HCT116 (cell line): ENCODE measurements at regions not wholly inside any gene's neighbourhood (a gene's known extent, or its start where the extent isn't known, plus 50 kb on each side); places are given as distances from the start of the nearest gene placed in this dataset.

Experiments
- ATAC-seq: fragments of 200-7000 bp; cut with Tn5 transposase; 2 replicates; pipeline ENCODE4 v1.9.1; 2020; ENCODE audit warnings: mild to moderate bottlenecking, moderate library complexity
- BruUV-seq: library from RNA; stranded (reverse); fragments of 400-500 nt; replicated peaks from 2 replicates; lab custom pipeline; 2021; lab: Mats Ljungman, UMichigan
- CTCF ChIA-PET: fragments of 300-600 bp; sonication (Branson Sonifier 250); formaldehyde crosslinking; loops from one replicate; lab custom pipeline; 2021; ENCODE audit warnings: antibody characterized with exemption; lab: Charles Lee
- POLR2A ChIA-PET: fragments of 300-600, 350-600 bp; sonication (Branson Sonifier 250); formaldehyde crosslinking; loops from one replicate; lab custom pipeline; 2021; ENCODE audit warnings: antibody characterized with exemption; lab: Charles Lee
- RAD21 ChIA-PET, 2 experiments: fragments of 300-600 bp; sonication (Branson Sonifier 250); formaldehyde crosslinking; loops; one replicate each; lab custom pipeline; 2023; ENCODE audit warnings: low total read pairs in 2 of 2; ENCODE audit not compliant: uncharacterized antibody in 2 of 2, unreplicated experiment in 2 of 2, low non-redundant PET in 1 of 2; lab: Charles Lee
- DNase-seq: peaks from one replicate; pipeline ENCODE4 v3.0.0-alpha.2; 2010; ENCODE audit warnings: low read depth, low spot score
- H2AFZ ChIP-seq: fragments of 200-600 bp; shearing (Covaris generic), sonication (generic); 2 replicates; pipeline ENCODE4 v1.6.1; 2017; ENCODE audit warnings: low read depth, mixed run types, mixed read lengths, antibody characterized with exemption, low read length; ENCODE audit not compliant: poor library complexity, severe bottlenecking
- H3K27ac ChIP-seq: 2 replicates; pipeline ENCODE4 v1.5.1; 2012; ENCODE audit warnings: low read depth, low read length
- H3K27me3 ChIP-seq: fragments of 200-600 bp; sonication (generic); 2 replicates; pipeline ENCODE4 v1.6.1; 2016; ENCODE audit warnings: mixed run types, low read length, mixed read lengths; ENCODE audit not compliant: insufficient read depth
- H3K36me3 ChIP-seq, 2 experiments: fragments of 200-500 bp in 1 of 2; fragments of 200-600 bp in 1 of 2; sonication (Bioruptor generic) in 1 of 2; sonication (generic) in 1 of 2; 2 replicates each; pipeline versions ENCODE4 v1.5.1 to v1.6.1; 2014 to 2016; ENCODE audit warnings: low read length in 2 of 2, inconsistent platforms in 1 of 2, mixed read lengths in 1 of 2, mixed run types in 1 of 2; ENCODE audit not compliant: insufficient read depth in 2 of 2, control insufficient read depth in 1 of 2
- H3K4me1 ChIP-seq, 2 experiments: fragments of 200-600 bp in 1 of 2; sonication (generic) in 1 of 2; 2 replicates each; pipeline versions ENCODE4 v1.5.1 to v1.6.1; 2012 to 2017; ENCODE audit warnings: low read length in 2 of 2, inconsistent platforms in 1 of 2, mild to moderate bottlenecking in 1 of 2, mixed read lengths in 1 of 2, mixed run types in 1 of 2, moderate library complexity in 1 of 2; ENCODE audit not compliant: insufficient read depth in 2 of 2, control insufficient read depth in 1 of 2
- H3K4me2 ChIP-seq: fragments of 200-600 bp; sonication (generic); 2 replicates; pipeline ENCODE4 v1.6.1; 2017; ENCODE audit warnings: mixed run types, low read length, mixed read lengths
- H3K4me3 ChIP-seq, 2 experiments: fragments of 200-600 bp in 1 of 2; sonication (generic) in 1 of 2; replicated peaks in 1 of 2; 2 replicates each; pipeline ENCODE4 v1.5.1; 2011 to 2016; ENCODE audit warnings: low read length in 2 of 2, control low read depth in 1 of 2, low read depth in 1 of 2, mild to moderate bottlenecking in 1 of 2, mixed read lengths in 1 of 2, mixed run types in 1 of 2
- H3K79me2 ChIP-seq: fragments of 200-600 bp; sonication (generic); 2 replicates; pipeline ENCODE4 v1.6.1; 2017; ENCODE audit warnings: mild to moderate bottlenecking, mixed run types, low read length, moderate library complexity, mixed read lengths; ENCODE audit not compliant: insufficient read depth
- H3K9ac ChIP-seq: fragments of 200-600 bp; sonication (generic); 2 replicates; pipeline ENCODE4 v1.6.1; 2016; ENCODE audit warnings: low read length, mixed read lengths
- H3K9me2 ChIP-seq: fragments of 200-600 bp; sonication (generic), shearing (Covaris generic); 2 replicates; pipeline ENCODE4 v1.6.1; 2017; ENCODE audit warnings: mixed run types, mild to moderate bottlenecking, moderate library complexity; ENCODE audit not compliant: insufficient read depth
- H3K9me3 ChIP-seq, 2 experiments: fragments of 200-500 bp in 1 of 2; fragments of 200-600 bp in 1 of 2; sonication (Bioruptor generic) in 1 of 2; sonication (generic) in 1 of 2; 2 replicates each; pipeline ENCODE4 v1.6.1; 2014 to 2017; ENCODE audit warnings: low read length in 2 of 2, mixed read lengths in 2 of 2, inconsistent platforms in 1 of 2, low read depth in 1 of 2, mild to moderate bottlenecking in 1 of 2, mixed run types in 1 of 2, moderate library complexity in 1 of 2; ENCODE audit not compliant: control insufficient read depth in 1 of 2, insufficient read depth in 1 of 2
- H4K20me1 ChIP-seq: fragments of 200-600 bp; sonication (generic), shearing (Covaris generic); 2 replicates; pipeline ENCODE4 v1.6.1; 2017; ENCODE audit warnings: mixed run types, mild to moderate bottlenecking, moderate library complexity; ENCODE audit not compliant: insufficient read depth
- CEBPB ChIP-seq: IDR thresholded peaks from 2 replicates; pipeline ENCODE4 v1.6.1; 2012; ENCODE audit warnings: low read depth
- EGR1 ChIP-seq: IDR thresholded peaks from 2 replicates; pipeline ENCODE4 v1.6.1; 2012; ENCODE audit warnings: low read depth
- ELF1 ChIP-seq: IDR thresholded peaks from 2 replicates; pipeline ENCODE4 v1.6.1; 2012; ENCODE audit warnings: low read depth, borderline replicate concordance
- EZH2phosphoT487 ChIP-seq: fragments of 200-600 bp; IDR thresholded peaks from 2 replicates; pipeline ENCODE4 v1.6.1; 2018; ENCODE audit warnings: antibody characterized with exemption, borderline replicate concordance
- FOSL1 ChIP-seq: IDR thresholded peaks from 2 replicates; pipeline ENCODE4 v1.6.1; 2012; ENCODE audit warnings: low read depth
- JUND ChIP-seq: IDR thresholded peaks from 2 replicates; pipeline ENCODE4 v1.6.1; 2012
- POLR2A ChIP-seq: IDR thresholded peaks from 2 replicates; pipeline ENCODE4 v1.7.0; 2011; ENCODE audit warnings: borderline replicate concordance; ENCODE audit not compliant: insufficient read depth, insufficient read length; ENCODE audit errors: extremely low read depth
- RAD21 ChIP-seq: IDR thresholded peaks from 2 replicates; pipeline ENCODE4 v1.6.1; 2012; ENCODE audit warnings: low read depth, mild to moderate bottlenecking
- SIN3A ChIP-seq: IDR thresholded peaks from 2 replicates; pipeline ENCODE4 v1.6.1; 2012; ENCODE audit warnings: low read depth
- SP1 ChIP-seq: IDR thresholded peaks from 2 replicates; pipeline ENCODE4 v1.6.1; 2012; ENCODE audit warnings: low read depth
- SRF ChIP-seq: IDR thresholded peaks from 2 replicates; pipeline ENCODE4 v1.6.1; 2012; ENCODE audit warnings: low read depth
- TCF7L2 ChIP-seq: IDR thresholded peaks from 2 replicates; pipeline ENCODE4 v1.7.0; 2011; ENCODE audit warnings: borderline replicate concordance, inconsistent platforms; ENCODE audit not compliant: insufficient read depth, insufficient read length; ENCODE audit errors: extremely low read depth
- YY1 ChIP-seq: IDR thresholded peaks from 2 replicates; pipeline ENCODE4 v1.6.1; 2011; ENCODE audit warnings: low read length, low read depth, moderate library complexity, mild to moderate bottlenecking; ENCODE audit not compliant: insufficient replicate concordance; ENCODE audit errors: extremely low read depth
- ZBTB33 ChIP-seq: IDR thresholded peaks from 2 replicates; pipeline ENCODE4 v1.6.1; 2011; ENCODE audit warnings: mild to moderate bottlenecking, low read length, moderate library complexity; ENCODE audit not compliant: insufficient replicate concordance; ENCODE audit errors: extremely low read depth
- ZNF274 ChIP-seq: fragments of 200-500 bp; sonication (Bioruptor generic); IDR thresholded peaks from 2 replicates; pipeline ENCODE4 v1.6.1; 2014; ENCODE audit warnings: mild to moderate bottlenecking, low read depth, low read length, inconsistent platforms
- intact Hi-C: fragments of 100-400 bp; cut with micrococcal nuclease; formaldehyde crosslinking; loops from 2 replicates; pipeline ENCODE4 v1.10.0; 2022
- TF ChIP-seq, protein P1 (sequence below): IDR thresholded peaks from 2 replicates; pipeline ENCODE4 v1.6.1; 2012

- intact Hi-C loops, result no loop called here
- ATAC-seq (peak; percentile 54; the same call in 1 of the 2 replicates), DNase-seq (no peak)
- H3K9ac ChIP-seq, result no peak overlapping the region
- H3K4me2 ChIP-seq, result peak overlapping the region; percentile 6; the same call in 1 of the 2 replicates
- no peak overlapping the region for H3K4me3 ChIP-seq
- H3K4me1 ChIP-seq, result peaks cover 8 to 23% of the 10 kb centered on the region in 2 experiments; a peak in 3 of 4 replicates
- H3K36me3 ChIP-seq, result no peaks in the 10 kb centered on the region
- H3K27ac ChIP-seq, result no peak overlapping the region
- BruUV-seq, result no TSS peak
- H3K27me3 ChIP-seq, result no peaks in the 10 kb centered on the region
- CTCF ChIA-PET, result no interaction called here
- no peaks in the 10 kb centered on the region for H4K20me1 ChIP-seq
- H2AFZ ChIP-seq, result no peak overlapping the region
- H3K9me3 ChIP-seq, result no peaks in the 10 kb centered on the region
- POLR2A ChIA-PET, result no interaction called here
- RAD21 ChIA-PET, result no interaction called here
- no peaks in the 10 kb centered on the region for H3K9me2 ChIP-seq
- TF ChIP-seq, protein P1, sequence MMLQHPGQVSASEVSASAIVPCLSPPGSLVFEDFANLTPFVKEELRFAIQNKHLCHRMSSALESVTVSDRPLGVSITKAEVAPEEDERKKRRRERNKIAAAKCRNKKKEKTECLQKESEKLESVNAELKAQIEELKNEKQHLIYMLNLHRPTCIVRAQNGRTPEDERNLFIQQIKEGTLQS, result no peak
- no peak for TF ChIP-seq SIN3A
- TF ChIP-seq SRF, result no peak
- TF ChIP-seq YY1, result no peak
- no peak for TF ChIP-seq ELF1
- TF ChIP-seq JUND, result no peak
- no peak for TF ChIP-seq ZNF274
- H3K79me2 ChIP-seq, result no peaks in the 10 kb centered on the region
These were observed 198.6 kb downstream of the AXIN2 start for GRCh38 chr17:65362826-65363225.

- Histone ChIP-seq H3K4me2 (no peak overlapping the region), H3K9me2 (no peaks in the 10 kb centered on the region), H3K4me3 (no peak overlapping the region), H3K79me2 (no peaks in the 10 kb centered on the region), H3K27me3 (no peaks in the 10 kb centered on the region), H4K20me1 (no peaks in the 10 kb centered on the region), H3K27ac (no peak overlapping the region), H2AFZ (no peak overlapping the region), H3K9me3 (no peaks in the 10 kb centered on the region), H3K4me1 (peaks cover 8 to 23% of the 10 kb centered on the region in 2 experiments; a peak in 3 of 4 replicates), H3K9ac (no peak overlapping the region), H3K36me3 (no peaks in the 10 kb centered on the region)
- ChIA-PET CTCF (no interaction called here), RAD21 (no interaction called here), POLR2A (no interaction called here)
- DNase-seq (no peak), ATAC-seq (no peak)
- no TSS peak for BruUV-seq
- intact Hi-C loops, result no loop called here
- TF ChIP-seq CEBPB (no peak), FOSL1 (no peak), ELF1 (no peak), ZBTB33 (no peak), EZH2phosphoT487 (no peak), JUND (no peak), SIN3A (no peak), RAD21 (no peak), TCF7L2 (no peak), SP1 (no peak), POLR2A (no peak), EGR1 (no peak), ZNF274 (no peak), SRF (no peak)
- TF ChIP-seq, protein P1, result no peak
These were observed 200.4 kb downstream of the AXIN2 start for GRCh38 chr17:65360961-65361552.
